Astrocyte of the spinal cord (primary cell): ENCODE measurements at regions not wholly inside any gene's neighbourhood (a gene's known extent, or its start where the extent isn't known, plus 50 kb on each side); places are given as distances from the start of the nearest gene placed in this dataset.

Experiments
- DNase-seq: peaks from one replicate; pipeline ENCODE4 v3.0.0; 2011; ENCODE audit warnings: low read depth, low spot score
- H3K4me3 ChIP-seq: 2 replicates; pipeline ENCODE4 v1.5.1; 2011; ENCODE audit warnings: low read depth, mild to moderate bottlenecking, low read length, moderate library complexity
- in situ Hi-C: cut with HindIII; loops from 2 replicates; pipeline ENCODE4 v1.10.0; 2017; ENCODE audit warnings: low sequenced_read_pairs
- TF ChIP-seq, protein P1 (sequence below): IDR thresholded peaks from 2 replicates; pipeline ENCODE4 v1.5.1; 2012; ENCODE audit warnings: low read depth, mild to moderate bottlenecking, low read length, inconsistent platforms

DNA sequence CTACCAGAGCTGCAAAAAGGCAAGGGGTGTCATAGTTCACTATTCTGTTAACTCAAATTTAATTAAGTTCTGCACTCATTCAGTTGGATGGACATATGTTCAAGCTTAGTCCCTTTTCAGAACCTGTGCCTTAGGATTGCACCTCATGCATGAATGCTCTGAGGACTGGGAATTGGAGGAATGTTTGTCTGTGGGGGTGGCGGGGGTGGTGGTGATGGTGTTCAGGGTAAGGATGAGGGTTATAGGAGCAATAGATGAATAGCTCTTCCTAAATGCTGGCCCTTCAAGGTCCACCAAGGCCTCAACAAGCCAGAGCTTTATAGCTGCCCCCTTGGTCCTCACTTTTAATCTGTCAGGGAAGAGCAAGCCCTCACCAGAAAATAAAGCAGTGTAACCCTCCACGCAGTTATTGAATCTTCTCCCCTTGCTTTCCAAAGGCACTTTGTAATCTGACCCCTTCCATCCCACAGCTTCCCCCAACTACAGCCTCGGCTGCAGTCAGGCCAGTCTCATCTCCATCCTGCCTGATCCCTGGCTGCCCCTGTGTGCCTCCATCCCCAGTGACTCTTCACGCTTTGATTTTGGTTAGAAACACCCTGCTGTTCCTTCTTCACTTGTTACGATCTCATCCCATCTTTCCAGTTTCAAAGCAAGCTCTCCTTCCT lies 221.6 kb upstream of the LMCD1 start:
- no peak overlapping the region for H3K4me3 ChIP-seq
- DNase-seq = no peak
- in situ Hi-C loops = no loop called here
- TF ChIP-seq, protein P1, sequence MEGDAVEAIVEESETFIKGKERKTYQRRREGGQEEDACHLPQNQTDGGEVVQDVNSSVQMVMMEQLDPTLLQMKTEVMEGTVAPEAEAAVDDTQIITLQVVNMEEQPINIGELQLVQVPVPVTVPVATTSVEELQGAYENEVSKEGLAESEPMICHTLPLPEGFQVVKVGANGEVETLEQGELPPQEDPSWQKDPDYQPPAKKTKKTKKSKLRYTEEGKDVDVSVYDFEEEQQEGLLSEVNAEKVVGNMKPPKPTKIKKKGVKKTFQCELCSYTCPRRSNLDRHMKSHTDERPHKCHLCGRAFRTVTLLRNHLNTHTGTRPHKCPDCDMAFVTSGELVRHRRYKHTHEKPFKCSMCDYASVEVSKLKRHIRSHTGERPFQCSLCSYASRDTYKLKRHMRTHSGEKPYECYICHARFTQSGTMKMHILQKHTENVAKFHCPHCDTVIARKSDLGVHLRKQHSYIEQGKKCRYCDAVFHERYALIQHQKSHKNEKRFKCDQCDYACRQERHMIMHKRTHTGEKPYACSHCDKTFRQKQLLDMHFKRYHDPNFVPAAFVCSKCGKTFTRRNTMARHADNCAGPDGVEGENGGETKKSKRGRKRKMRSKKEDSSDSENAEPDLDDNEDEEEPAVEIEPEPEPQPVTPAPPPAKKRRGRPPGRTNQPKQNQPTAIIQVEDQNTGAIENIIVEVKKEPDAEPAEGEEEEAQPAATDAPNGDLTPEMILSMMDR = no peak

DNA sequence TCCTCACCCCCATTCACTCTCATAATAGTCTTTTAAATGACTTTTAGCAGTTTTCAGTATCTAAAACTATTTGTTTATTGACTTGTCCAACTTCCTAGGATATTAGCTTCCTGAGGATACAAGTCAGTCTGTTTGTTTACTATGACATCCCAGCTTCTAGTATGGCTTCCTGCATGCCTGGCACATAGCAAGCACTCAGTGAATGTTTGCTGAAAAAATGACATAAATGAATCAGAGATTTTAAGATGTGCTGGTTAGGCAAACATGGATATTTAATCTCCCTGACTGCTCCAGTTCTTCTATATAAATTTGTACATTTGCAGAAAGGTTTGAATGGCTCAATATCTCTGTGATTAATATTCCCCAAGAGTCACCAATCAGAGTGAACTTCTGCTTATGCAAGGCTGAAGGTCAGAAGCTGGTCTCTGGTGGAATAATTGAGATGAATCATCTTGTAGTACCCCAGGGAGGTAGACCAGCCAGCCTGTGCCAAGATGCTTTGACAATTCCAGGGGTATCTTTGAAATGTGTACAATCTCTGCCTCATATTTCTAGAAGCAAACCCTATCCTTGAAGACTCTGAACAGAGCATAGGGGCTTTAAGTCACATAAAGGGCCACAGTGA lies 219.0 kb upstream of the LMCD1 start:
- H3K4me3 ChIP-seq = no peak overlapping the region
- TF ChIP-seq, protein P1 = no peak
- in situ Hi-C loops = no loop called here
- DNase-seq = no peak

DNA sequence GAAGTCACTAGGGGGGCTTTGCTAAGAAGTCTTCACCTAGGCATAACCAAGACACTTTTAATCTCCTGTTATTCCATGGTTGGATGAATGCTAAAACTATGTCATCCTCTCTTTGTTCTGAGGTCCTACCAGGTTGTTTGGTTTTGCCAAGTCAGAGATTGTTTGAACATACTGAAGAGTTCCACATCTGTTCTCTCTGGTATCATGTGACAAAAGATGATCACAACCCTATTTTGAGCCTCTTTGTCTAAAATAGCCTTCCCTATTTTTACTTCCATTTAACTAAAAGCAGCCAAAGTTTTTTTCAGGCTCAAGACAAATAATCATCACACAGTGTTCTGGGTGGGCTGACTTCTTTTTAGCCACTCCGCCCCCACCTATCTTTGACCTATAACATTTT lies 218.4 kb upstream of the LMCD1 start:
- H3K4me3 ChIP-seq = no peak overlapping the region
- in situ Hi-C loops = no loop called here
- TF ChIP-seq, protein P1 = no peak
- DNase-seq = no peak

DNA sequence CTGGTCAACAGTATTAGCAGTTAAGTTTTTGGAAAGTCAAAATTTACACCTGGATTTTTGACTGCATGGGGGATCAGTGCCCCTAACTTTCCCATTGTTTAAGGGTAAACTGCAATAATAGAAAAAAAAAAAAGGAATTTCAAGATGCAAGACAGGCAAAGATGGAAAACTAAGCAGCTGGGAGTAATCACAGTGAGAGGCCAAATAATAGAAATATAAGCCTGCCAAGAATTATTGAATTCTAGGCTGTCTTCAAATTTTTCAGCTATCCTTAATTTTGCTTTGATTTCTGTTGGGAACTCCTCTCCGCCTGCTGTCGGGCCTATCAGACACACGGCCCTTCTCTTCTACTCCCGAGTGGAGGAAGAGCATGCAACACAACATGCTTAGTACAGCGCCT lies 215.5 kb upstream of the LMCD1 start:
- in situ Hi-C loops = no loop called here
- no peak overlapping the region for H3K4me3 ChIP-seq
- TF ChIP-seq, protein P1 = no peak
- no peak for DNase-seq

DNA sequence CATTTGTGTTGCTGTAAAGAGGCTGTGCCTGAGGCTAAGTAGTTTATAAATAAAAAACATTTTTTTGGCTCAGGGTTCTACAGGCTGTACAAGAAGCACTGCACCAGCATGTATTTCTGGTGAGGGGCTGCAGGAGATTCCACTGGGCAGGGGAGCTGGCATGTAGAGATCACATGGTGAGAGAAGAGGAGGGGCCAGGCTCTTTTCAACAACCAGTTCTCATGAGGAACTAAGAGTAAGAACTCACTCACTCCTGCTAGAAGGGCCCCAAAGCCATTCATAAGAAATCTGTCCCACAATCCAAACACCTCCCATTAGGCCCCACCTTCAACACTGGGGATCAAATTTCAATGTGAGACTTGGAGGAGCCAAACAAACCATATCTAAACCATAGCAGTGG lies 214.9 kb upstream of the LMCD1 start:
- H3K4me3 ChIP-seq = no peak overlapping the region
- in situ Hi-C loops = no loop called here
- no peak for DNase-seq
- TF ChIP-seq, protein P1 = no peak

DNA sequence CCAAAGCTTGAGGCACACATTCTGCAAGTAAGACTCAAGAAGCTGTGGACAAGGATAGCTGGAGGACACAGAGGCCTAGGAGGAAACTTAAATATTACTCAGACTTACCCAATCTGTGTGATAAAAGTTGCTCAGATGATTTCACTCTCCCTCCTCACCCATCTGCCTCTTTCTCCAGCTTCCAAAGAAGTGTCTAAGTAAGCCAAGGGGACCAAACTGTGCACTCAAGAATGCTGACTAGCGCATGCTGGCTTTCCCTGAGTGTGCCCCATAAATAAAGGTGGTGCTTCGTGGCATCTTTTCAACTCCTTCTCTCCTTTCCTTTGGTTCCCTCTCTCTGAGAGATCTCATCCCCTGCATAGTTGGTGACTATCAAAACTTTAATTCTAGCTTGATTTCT lies 211.0 kb upstream of the LMCD1 start:
- TF ChIP-seq, protein P1 = no peak
- DNase-seq = no peak
- in situ Hi-C loops = no loop called here

DNA sequence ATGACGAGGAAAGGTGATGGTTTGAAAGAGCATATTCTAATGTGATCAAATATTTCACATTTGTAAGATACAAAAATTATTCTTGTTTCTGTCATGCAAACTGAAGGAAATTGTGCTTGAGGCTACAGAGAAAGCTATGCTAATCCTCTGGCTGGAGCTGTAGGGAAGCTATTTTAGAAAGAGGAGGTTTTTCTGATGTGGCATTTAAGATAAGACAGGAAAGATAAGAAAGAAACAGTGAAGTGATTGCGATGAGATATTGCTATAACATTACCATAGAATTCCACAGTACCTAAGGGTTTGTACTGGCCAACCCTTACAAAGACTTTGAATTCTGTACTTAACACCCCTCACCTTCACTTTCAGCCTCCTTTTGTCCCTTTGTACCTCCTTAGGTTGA lies 205.2 kb upstream of the LMCD1 start:
- in situ Hi-C loops = no loop called here
- TF ChIP-seq, protein P1 = no peak
- no peak for DNase-seq
- H3K4me3 ChIP-seq = no peak overlapping the region

More for the DNA sequence above, 211.0 kb upstream of the LMCD1 start:
- H3K4me3 ChIP-seq = no peak overlapping the region
